HCT116 (cell line): ENCODE measurements at regions not wholly inside any gene's neighbourhood (a gene's known extent, or its start where the extent isn't known, plus 50 kb on each side); places are given as distances from the start of the nearest gene placed in this dataset.

Experiments
- ATAC-seq: fragments of 200-7000 bp; cut with Tn5 transposase; 2 replicates; pipeline ENCODE4 v1.9.1; 2020; ENCODE audit warnings: mild to moderate bottlenecking, moderate library complexity
- BruUV-seq: library from RNA; stranded (reverse); fragments of 400-500 nt; replicated peaks from 2 replicates; lab custom pipeline; 2021; lab: Mats Ljungman, UMichigan
- CTCF ChIA-PET: fragments of 300-600 bp; sonication (Branson Sonifier 250); formaldehyde crosslinking; loops from one replicate; lab custom pipeline; 2021; ENCODE audit warnings: antibody characterized with exemption; lab: Charles Lee
- POLR2A ChIA-PET: fragments of 300-600, 350-600 bp; sonication (Branson Sonifier 250); formaldehyde crosslinking; loops from one replicate; lab custom pipeline; 2021; ENCODE audit warnings: antibody characterized with exemption; lab: Charles Lee
- RAD21 ChIA-PET, 2 experiments: fragments of 300-600 bp; sonication (Branson Sonifier 250); formaldehyde crosslinking; loops; one replicate each; lab custom pipeline; 2023; ENCODE audit warnings: low total read pairs in 2 of 2; ENCODE audit not compliant: uncharacterized antibody in 2 of 2, unreplicated experiment in 2 of 2, low non-redundant PET in 1 of 2; lab: Charles Lee
- DNase-seq: peaks from one replicate; pipeline ENCODE4 v3.0.0-alpha.2; 2010; ENCODE audit warnings: low read depth, low spot score
- H2AFZ ChIP-seq: fragments of 200-600 bp; shearing (Covaris generic), sonication (generic); 2 replicates; pipeline ENCODE4 v1.6.1; 2017; ENCODE audit warnings: low read depth, mixed run types, mixed read lengths, antibody characterized with exemption, low read length; ENCODE audit not compliant: poor library complexity, severe bottlenecking
- H3K27ac ChIP-seq: 2 replicates; pipeline ENCODE4 v1.5.1; 2012; ENCODE audit warnings: low read depth, low read length
- H3K27me3 ChIP-seq: fragments of 200-600 bp; sonication (generic); 2 replicates; pipeline ENCODE4 v1.6.1; 2016; ENCODE audit warnings: mixed run types, low read length, mixed read lengths; ENCODE audit not compliant: insufficient read depth
- H3K36me3 ChIP-seq, 2 experiments: fragments of 200-500 bp in 1 of 2; fragments of 200-600 bp in 1 of 2; sonication (Bioruptor generic) in 1 of 2; sonication (generic) in 1 of 2; 2 replicates each; pipeline versions ENCODE4 v1.5.1 to v1.6.1; 2014 to 2016; ENCODE audit warnings: low read length in 2 of 2, inconsistent platforms in 1 of 2, mixed read lengths in 1 of 2, mixed run types in 1 of 2; ENCODE audit not compliant: insufficient read depth in 2 of 2, control insufficient read depth in 1 of 2
- H3K4me1 ChIP-seq, 2 experiments: fragments of 200-600 bp in 1 of 2; sonication (generic) in 1 of 2; 2 replicates each; pipeline versions ENCODE4 v1.5.1 to v1.6.1; 2012 to 2017; ENCODE audit warnings: low read length in 2 of 2, inconsistent platforms in 1 of 2, mild to moderate bottlenecking in 1 of 2, mixed read lengths in 1 of 2, mixed run types in 1 of 2, moderate library complexity in 1 of 2; ENCODE audit not compliant: insufficient read depth in 2 of 2, control insufficient read depth in 1 of 2
- H3K4me2 ChIP-seq: fragments of 200-600 bp; sonication (generic); 2 replicates; pipeline ENCODE4 v1.6.1; 2017; ENCODE audit warnings: mixed run types, low read length, mixed read lengths
- H3K4me3 ChIP-seq, 2 experiments: fragments of 200-600 bp in 1 of 2; sonication (generic) in 1 of 2; replicated peaks in 1 of 2; 2 replicates each; pipeline ENCODE4 v1.5.1; 2011 to 2016; ENCODE audit warnings: low read length in 2 of 2, control low read depth in 1 of 2, low read depth in 1 of 2, mild to moderate bottlenecking in 1 of 2, mixed read lengths in 1 of 2, mixed run types in 1 of 2
- H3K79me2 ChIP-seq: fragments of 200-600 bp; sonication (generic); 2 replicates; pipeline ENCODE4 v1.6.1; 2017; ENCODE audit warnings: mild to moderate bottlenecking, mixed run types, low read length, moderate library complexity, mixed read lengths; ENCODE audit not compliant: insufficient read depth
- H3K9ac ChIP-seq: fragments of 200-600 bp; sonication (generic); 2 replicates; pipeline ENCODE4 v1.6.1; 2016; ENCODE audit warnings: low read length, mixed read lengths
- H3K9me2 ChIP-seq: fragments of 200-600 bp; sonication (generic), shearing (Covaris generic); 2 replicates; pipeline ENCODE4 v1.6.1; 2017; ENCODE audit warnings: mixed run types, mild to moderate bottlenecking, moderate library complexity; ENCODE audit not compliant: insufficient read depth
- H3K9me3 ChIP-seq, 2 experiments: fragments of 200-500 bp in 1 of 2; fragments of 200-600 bp in 1 of 2; sonication (Bioruptor generic) in 1 of 2; sonication (generic) in 1 of 2; 2 replicates each; pipeline ENCODE4 v1.6.1; 2014 to 2017; ENCODE audit warnings: low read length in 2 of 2, mixed read lengths in 2 of 2, inconsistent platforms in 1 of 2, low read depth in 1 of 2, mild to moderate bottlenecking in 1 of 2, mixed run types in 1 of 2, moderate library complexity in 1 of 2; ENCODE audit not compliant: control insufficient read depth in 1 of 2, insufficient read depth in 1 of 2
- H4K20me1 ChIP-seq: fragments of 200-600 bp; sonication (generic), shearing (Covaris generic); 2 replicates; pipeline ENCODE4 v1.6.1; 2017; ENCODE audit warnings: mixed run types, mild to moderate bottlenecking, moderate library complexity; ENCODE audit not compliant: insufficient read depth
- ATF3 ChIP-seq: IDR thresholded peaks from 2 replicates; pipeline ENCODE4 v1.6.1; 2012
- CEBPB ChIP-seq: IDR thresholded peaks from 2 replicates; pipeline ENCODE4 v1.6.1; 2012; ENCODE audit warnings: low read depth
- EGR1 ChIP-seq: IDR thresholded peaks from 2 replicates; pipeline ENCODE4 v1.6.1; 2012; ENCODE audit warnings: low read depth
- EZH2 ChIP-seq: fragments of 200-600 bp; sonication (generic); IDR thresholded peaks from 2 replicates; pipeline ENCODE4 v1.6.1; 2017; ENCODE audit warnings: antibody characterized with exemption, mixed run types
- EZH2phosphoT487 ChIP-seq: fragments of 200-600 bp; IDR thresholded peaks from 2 replicates; pipeline ENCODE4 v1.6.1; 2018; ENCODE audit warnings: antibody characterized with exemption, borderline replicate concordance
- FOSL1 ChIP-seq: IDR thresholded peaks from 2 replicates; pipeline ENCODE4 v1.6.1; 2012; ENCODE audit warnings: low read depth
- POLR2AphosphoS5 ChIP-seq: IDR thresholded peaks from 2 replicates; pipeline ENCODE4 v1.6.1; 2011; ENCODE audit warnings: mild to moderate bottlenecking, low read depth, low read length, moderate library complexity
- SP1 ChIP-seq: IDR thresholded peaks from 2 replicates; pipeline ENCODE4 v1.6.1; 2012; ENCODE audit warnings: low read depth
- TCF7L2 ChIP-seq: IDR thresholded peaks from 2 replicates; pipeline ENCODE4 v1.7.0; 2011; ENCODE audit warnings: borderline replicate concordance, inconsistent platforms; ENCODE audit not compliant: insufficient read depth, insufficient read length; ENCODE audit errors: extremely low read depth
- ZBTB33 ChIP-seq: IDR thresholded peaks from 2 replicates; pipeline ENCODE4 v1.6.1; 2011; ENCODE audit warnings: mild to moderate bottlenecking, low read length, moderate library complexity; ENCODE audit not compliant: insufficient replicate concordance; ENCODE audit errors: extremely low read depth
- ZFX ChIP-seq: fragments of 450-650 bp; IDR thresholded peaks from 2 replicates; pipeline ENCODE4 v1.6.1; 2017
- ZNF274 ChIP-seq: fragments of 200-500 bp; sonication (Bioruptor generic); IDR thresholded peaks from 2 replicates; pipeline ENCODE4 v1.6.1; 2014; ENCODE audit warnings: mild to moderate bottlenecking, low read depth, low read length, inconsistent platforms
- intact Hi-C: fragments of 100-400 bp; cut with micrococcal nuclease; formaldehyde crosslinking; loops from 2 replicates; pipeline ENCODE4 v1.10.0; 2022

- no peak for DNase-seq
- no peak overlapping the region for H3K9ac ChIP-seq
- H3K4me2 ChIP-seq: no peak overlapping the region
- H3K4me3 ChIP-seq: no peak overlapping the region
- intact Hi-C loops: no loop called here
- ChIA-PET POLR2A (no interaction called here), RAD21 (no interaction called here), CTCF (no interaction called here)
- no peaks in the 10 kb centered on the region for H3K27me3 ChIP-seq
- H3K27ac ChIP-seq: no peak overlapping the region
- H4K20me1 ChIP-seq: no peaks in the 10 kb centered on the region
- TF ChIP-seq ATF3: no peak
- no peak for TF ChIP-seq ZFX
- TF ChIP-seq POLR2AphosphoS5: no peak
- no peak for TF ChIP-seq EGR1
- no peak for TF ChIP-seq ZNF274
- no peak for TF ChIP-seq FOSL1
- TF ChIP-seq CEBPB: no peak
- no peak for TF ChIP-seq EZH2phosphoT487
- no peak for TF ChIP-seq ZBTB33
- no peak for TF ChIP-seq EZH2
- TF ChIP-seq TCF7L2: no peak
- no peak for TF ChIP-seq SP1
- no peaks in the 10 kb centered on the region for H3K9me2 ChIP-seq
- H3K9me3 ChIP-seq: no peaks in the 10 kb centered on the region
- BruUV-seq: no TSS peak
- no peak for ATAC-seq
- H2AFZ ChIP-seq: no peak overlapping the region
- no peaks in the 10 kb centered on the region for H3K36me3 ChIP-seq
- H3K79me2 ChIP-seq: no peaks in the 10 kb centered on the region
- no peaks in the 10 kb centered on the region for H3K4me1 ChIP-seq
Measured at GRCh38 chr12:107437954-107438353, 247.6 kb upstream of the PWP1 start.
